PC-3 (cell line): ENCODE measurements at regions not wholly inside any gene's neighbourhood (a gene's known extent, or its start where the extent isn't known, plus 50 kb on each side); places are given as distances from the start of the nearest gene placed in this dataset.

Experiments used
- ATAC-seq: fragments of 200-7000 bp; cut with Tn5 transposase; 2 replicates; pipeline ENCODE4 v1.9.1; 2020; ENCODE audit warnings: mild to moderate bottlenecking, moderate library complexity
- BruUV-seq: library from RNA; stranded (reverse); fragments of 400-500 nt; replicated peaks from 2 replicates; lab custom pipeline; 2021; lab: Mats Ljungman, UMichigan
- CTCF ChIA-PET: fragments of 300-600 bp; sonication (Branson Sonifier 250); formaldehyde crosslinking; loops from one replicate; lab custom pipeline; 2022; ENCODE audit warnings: antibody characterized with exemption; lab: Charles Lee
- POLR2A ChIA-PET: fragments of 300-600 bp; sonication (Branson Sonifier 250); formaldehyde crosslinking; loops from one replicate; lab custom pipeline; 2022; ENCODE audit warnings: antibody characterized with exemption; ENCODE audit not compliant: unreplicated experiment; lab: Charles Lee
- DNase-seq: peaks from one replicate; pipeline ENCODE4 v3.0.0-alpha.2; 2015
- H2AFZ ChIP-seq: fragments of 300-600 bp; sonication (generic); 2 replicates; pipeline ENCODE4 v1.6.0; 2016; ENCODE audit warnings: antibody characterized with exemption, low read length
- H3F3A ChIP-seq: fragments of 300-600 bp; sonication (generic); one replicate; pipeline ENCODE4 v1.6.0; 2017; ENCODE audit warnings: antibody characterized with exemption, low read length, control low read depth, mild to moderate bottlenecking; ENCODE audit not compliant: unreplicated experiment
- H3K27ac ChIP-seq: fragments of 300-600 bp; sonication (generic); 2 replicates; pipeline ENCODE4 v1.5.1; 2016; ENCODE audit warnings: mild to moderate bottlenecking, low read length
- H3K27me3 ChIP-seq: fragments of 300-600 bp; sonication (generic); 2 replicates; pipeline ENCODE4 v1.6.1; 2016; ENCODE audit warnings: low read length, mixed read lengths
- H3K36me3 ChIP-seq: fragments of 300-600 bp; sonication (generic); 2 replicates; pipeline ENCODE4 v1.6.1; 2016; ENCODE audit warnings: low read depth, mixed run types, low read length, mixed read lengths
- H3K4me1 ChIP-seq: fragments of 300-600 bp; sonication (generic); 2 replicates; pipeline ENCODE4 v1.5.1; 2016; ENCODE audit warnings: low read length; ENCODE audit not compliant: insufficient read depth
- H3K4me2 ChIP-seq: fragments of 300-600 bp; sonication (generic); 2 replicates; pipeline ENCODE4 v1.6.0; 2016; ENCODE audit warnings: low read length
- H3K4me3 ChIP-seq: fragments of 300-600 bp; sonication (generic); 2 replicates; pipeline ENCODE4 v1.5.1; 2016; ENCODE audit warnings: mild to moderate bottlenecking, low read length, mixed read lengths
- H3K79me2 ChIP-seq: fragments of 300-600 bp; sonication (generic); 2 replicates; pipeline ENCODE4 v1.6.1; 2017; ENCODE audit warnings: low read length, mixed read lengths
- H3K9ac ChIP-seq: fragments of 300-600 bp; sonication (generic); 2 replicates; pipeline ENCODE4 v1.6.0; 2016; ENCODE audit warnings: mild to moderate bottlenecking, low read length
- H3K9me2 ChIP-seq: fragments of 300-600 bp; sonication (generic); replicated peaks from 2 replicates; pipeline ENCODE4 v1.6.1; 2016; ENCODE audit warnings: mixed run types, low read length, mixed read lengths
- H3K9me3 ChIP-seq: fragments of 300-600 bp; sonication (generic); 2 replicates; pipeline ENCODE4 v1.6.1; 2016; ENCODE audit warnings: low read length, mixed read lengths
- H4K20me1 ChIP-seq: fragments of 300-600 bp; sonication (generic); 2 replicates; pipeline ENCODE4 v1.6.1; 2016; ENCODE audit warnings: low read length, mixed read lengths
- CTCF ChIP-seq: fragments of 300-600 bp; sonication (generic); conservative IDR thresholded peaks from 2 replicates; pipeline ENCODE4 v1.5.1; 2017; ENCODE audit warnings: antibody characterized with exemption, low read depth, mild to moderate bottlenecking, low read length
- EZH2 ChIP-seq: fragments of 300-600 bp; sonication (generic); IDR thresholded peaks from one replicate; pipeline ENCODE4 v1.6.1; 2017; ENCODE audit warnings: antibody characterized with exemption, mild to moderate bottlenecking, low read length; ENCODE audit not compliant: unreplicated experiment
- EZH2phosphoT487 ChIP-seq: fragments of 300-600 bp; sonication (generic); IDR thresholded peaks from 2 replicates; pipeline ENCODE4 v1.6.1; 2018; ENCODE audit warnings: mild to moderate bottlenecking, antibody characterized with exemption, low read length, borderline replicate concordance
- intact Hi-C: fragments of 100-400 bp; cut with micrococcal nuclease; formaldehyde crosslinking; loops from 2 replicates; pipeline ENCODE4 v1.9.0; 2023

- TF ChIP-seq CTCF (no peak), EZH2 (no peak), EZH2phosphoT487 (no peak)
- H3K79me2 ChIP-seq: no peaks in the 10 kb centered on the region
- POLR2A ChIA-PET: interaction anchor here (0.6 kb wide), 1 partner anchor 153 kb away, joined by 9 read pairs; no protein-coding TSS in a partner anchor
- H3K36me3 ChIP-seq: no peaks in the 10 kb centered on the region
- no TSS peak for BruUV-seq
- no peak overlapping the region for H2AFZ ChIP-seq
- no peak overlapping the region for H3K27ac ChIP-seq
- no peak overlapping the region for H3K4me3 ChIP-seq
- H4K20me1 ChIP-seq: no peaks in the 10 kb centered on the region
- no peak overlapping the region for H3K4me2 ChIP-seq
- no peaks in the 10 kb centered on the region for H3F3A ChIP-seq
- intact Hi-C loops: loop anchor here (5.0 kb wide), 1 partner anchor 154 kb away; no protein-coding TSS in a partner anchor
- no peaks in the 10 kb centered on the region for H3K9me3 ChIP-seq
- DNase-seq (no peak), ATAC-seq (peak; percentile 18; the same call in 1 of the 2 replicates)
- CTCF ChIA-PET: no interaction called here
- no peak overlapping the region for H3K9ac ChIP-seq
- no peaks in the 10 kb centered on the region for H3K27me3 ChIP-seq
- H3K4me1 ChIP-seq: peaks cover 8% of the 10 kb centered on the region; the same call in 1 of the 2 replicates
- H3K9me2 ChIP-seq: no peaks in the 10 kb centered on the region
Measured at GRCh38 chr6:11296449-11297375, 64.2 kb upstream of the NEDD9 start.

GRCh38 chr6:11295969-11296368 lies 63.5 kb upstream of the NEDD9 start:
- no peak for TF ChIP-seq EZH2
- no peak for TF ChIP-seq CTCF
- no peak for TF ChIP-seq EZH2phosphoT487
- no peaks in the 10 kb centered on the region for H3K9me3 ChIP-seq
- no peak overlapping the region for H3K4me2 ChIP-seq
- no TSS peak for BruUV-seq
- H3K27me3 ChIP-seq: no peaks in the 10 kb centered on the region
- H2AFZ ChIP-seq: no peak overlapping the region
- no peak overlapping the region for H3K4me3 ChIP-seq
- CTCF ChIA-PET: no interaction called here
- H3K27ac ChIP-seq: no peak overlapping the region
- POLR2A ChIA-PET: no interaction called here
- no peaks in the 10 kb centered on the region for H3K79me2 ChIP-seq
- peaks cover 8% of the 10 kb centered on the region; the same call in 1 of the 2 replicates for H3K4me1 ChIP-seq
- H3F3A ChIP-seq: no peaks in the 10 kb centered on the region
- no peak overlapping the region for H3K9ac ChIP-seq
- ATAC-seq: no peak
- DNase-seq: no peak
- no peaks in the 10 kb centered on the region for H4K20me1 ChIP-seq
- intact Hi-C loops: loop anchor here (5.0 kb wide), 1 partner anchor 154 kb away; no protein-coding TSS in a partner anchor
- no peaks in the 10 kb centered on the region for H3K36me3 ChIP-seq
- H3K9me2 ChIP-seq: no peaks in the 10 kb centered on the region

GRCh38 chr6:11294228-11294627 lies 61.8 kb upstream of the NEDD9 start:
- DNase-seq: no peak
- BruUV-seq: no TSS peak
- Histone ChIP-seq H4K20me1 (no peaks in the 10 kb centered on the region), H3K79me2 (no peaks in the 10 kb centered on the region), H3K4me2 (no peak overlapping the region), H3K27ac (no peak overlapping the region), H3K36me3 (no peaks in the 10 kb centered on the region), H3K9ac (no peak overlapping the region), H3K9me3 (no peaks in the 10 kb centered on the region), H3F3A (no peaks in the 10 kb centered on the region), H2AFZ (no peak overlapping the region), H3K4me1 (peaks cover 5% of the 10 kb centered on the region; the same call in 1 of the 2 replicates), H3K4me3 (no peak overlapping the region), H3K9me2 (no peaks in the 10 kb centered on the region), H3K27me3 (no peaks in the 10 kb centered on the region)
- ChIA-PET CTCF (no interaction called here), POLR2A (no interaction called here)
- no peak for ATAC-seq
- intact Hi-C loops: no loop called here
- TF ChIP-seq EZH2phosphoT487: no peak
- TF ChIP-seq EZH2: no peak
- no peak for TF ChIP-seq CTCF
